ENCODE measurements at regions not wholly inside any gene's neighbourhood (a gene's known extent, or its start where the extent isn't known, plus 50 kb on each side); places are given as distances from the start of the nearest gene placed in this dataset.
"Not testable (repeated sequence)": the region's sequence is repeated elsewhere in the genome, so short reads cannot be mapped to it uniquely, and the experiment has no call there.

GRCh38 chrX:73943693-73944562 lies 91.4 kb upstream of the XIST start:
- intact Hi-C loops (cut with DNase I, micrococcal nuclease): loop anchor here (2.0 to 10.0 kb wide), 5 partner anchors 33 to 1759 kb away; partner anchors contain the start of genes PIN4 (in 1 of the 2) and UPRT (in 1 of the 2)
- Histone ChIP-seq H3K27me3 (ENCODE audit: control insufficient read depth in 1 of 2, insufficient read depth in 2 of 2, low read length in 2 of 2) (no peaks in the 10 kb centered on the region), H3K27ac (ENCODE audit: low read depth in 1 of 2, low read length in 2 of 2) (peak overlapping the region; percentile 64 to 78), H3K4me3 (ENCODE audit: low read length) (peak overlapping the region; percentile 81), H3K4me1 (ENCODE audit: insufficient read depth, low read length) (peaks cover 10% of the 10 kb centered on the region), H3K9me3 (ENCODE audit: control insufficient read depth in 1 of 2, insufficient read depth in 1 of 2, low read length in 2 of 2) (no peaks in the 10 kb centered on the region), H3K36me3 (ENCODE audit: insufficient read depth, low read length) (peaks cover 6% of the 10 kb centered on the region)
- Mint-ChIP-seq H3K9me3 (no peaks in the 10 kb centered on the region), H3K36me3 (ENCODE audit: low read depth) (peaks cover 33% of the 10 kb centered on the region), H3K4me3 (peak overlapping the region; percentile 88), H3K4me1 (ENCODE audit: low read depth) (peaks cover 29% of the 10 kb centered on the region), H3K27me3 (no peaks in the 10 kb centered on the region), H3K27ac (peak overlapping the region; percentile 96)
- POLR2A ChIA-PET: interaction anchor here (0.7 to 1.1 kb wide), 5 partner anchors 26 to 729 kb away, joined by 3 to 7 read pairs (median 4); partner anchors contain the start of gene NAP1L2
- no peak for TF ChIP-seq CTCF (IDR thresholded peaks at IDR 0.05)
- ATAC-seq (ENCODE audit: poor library complexity) (peak; percentile 99), DNase-seq (peak; percentile 70 to 91 (median 84))
- CTCF ChIA-PET: interaction anchor here (0.7 to 1.5 kb wide), 5 partner anchors 14 to 1667 kb away, joined by 3 to 4 read pairs (median 4); partner anchors contain the start of gene RPS4X

- peaks cover 15% of the 10 kb centered on the region for H3K36me3 Mint-ChIP-seq (ENCODE audit: low read depth)
- H3K27me3 Mint-ChIP-seq: no peaks in the 10 kb centered on the region
- intact Hi-C loops (cut with DNase I, micrococcal nuclease): loop anchor here in 1 of 2 experiments (5.0 to 10.0 kb wide), 4 partner anchors 36 to 1756 kb away; partner anchors contain the start of genes PIN4 and UPRT
- CTCF ChIA-PET: no interaction called here
- no peak overlapping the region for H3K4me3 ChIP-seq (ENCODE audit: low read length)
- H3K27me3 ChIP-seq (ENCODE audit: control insufficient read depth in 1 of 2, insufficient read depth in 2 of 2, low read length in 2 of 2): no peaks in the 10 kb centered on the region
- peaks cover 24% of the 10 kb centered on the region for H3K4me1 Mint-ChIP-seq (ENCODE audit: low read depth)
- H3K4me1 ChIP-seq (ENCODE audit: insufficient read depth, low read length): peaks cover 7% of the 10 kb centered on the region
- no peak for TF ChIP-seq CTCF (IDR thresholded peaks at IDR 0.05)
- no peaks in the 10 kb centered on the region for H3K9me3 ChIP-seq (ENCODE audit: control insufficient read depth in 1 of 2, insufficient read depth in 1 of 2, low read length in 2 of 2)
- no peak overlapping the region for H3K27ac ChIP-seq (ENCODE audit: low read depth in 1 of 2, low read length in 2 of 2)
- H3K9me3 Mint-ChIP-seq: no peaks in the 10 kb centered on the region
- no peak for DNase-seq
- POLR2A ChIA-PET: no interaction called here
- no peak overlapping the region for H3K4me3 Mint-ChIP-seq
- no peak overlapping the region for H3K27ac Mint-ChIP-seq
- ATAC-seq (ENCODE audit: poor library complexity): no peak
- H3K36me3 ChIP-seq (ENCODE audit: insufficient read depth, low read length): no peaks in the 10 kb centered on the region
These were observed 88.5 kb upstream of the XIST start for GRCh38 chrX:73940893-73941470.

DNA sequence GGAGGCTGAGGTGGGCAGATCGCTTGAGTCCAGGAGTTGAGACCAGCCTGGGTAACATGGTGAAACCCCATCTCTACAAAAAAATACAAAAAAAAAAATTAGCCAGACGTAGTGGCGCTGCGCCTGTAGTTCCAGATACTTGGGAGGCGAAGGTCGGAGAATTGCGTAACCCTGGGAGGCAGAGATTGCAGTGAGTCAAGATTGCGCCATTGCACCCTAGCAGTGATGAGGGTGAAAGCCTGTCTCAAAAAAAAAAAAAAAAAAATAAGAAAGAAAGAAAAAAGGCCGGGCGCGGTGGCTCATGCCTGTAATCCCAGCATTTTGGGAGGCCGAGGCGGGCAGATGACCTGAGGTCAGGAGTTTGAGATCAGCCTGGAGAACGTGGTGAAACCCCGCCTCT lies 85.3 kb upstream of the XIST start:
- H3K4me1 ChIP-seq (ENCODE audit: insufficient read depth, low read length); H3K9me3 ChIP-seq (ENCODE audit: control insufficient read depth in 1 of 2, insufficient read depth in 1 of 2, low read length in 2 of 2); H3K4me3 Mint-ChIP-seq; H3K9me3 Mint-ChIP-seq; POLR2A ChIA-PET; H3K4me3 ChIP-seq (ENCODE audit: low read length); H3K27me3 ChIP-seq (ENCODE audit: control insufficient read depth in 1 of 2, insufficient read depth in 2 of 2, low read length in 2 of 2); H3K27ac Mint-ChIP-seq; CTCF ChIA-PET; ATAC-seq (ENCODE audit: poor library complexity); H3K27me3 Mint-ChIP-seq; H3K4me1 Mint-ChIP-seq (ENCODE audit: low read depth); H3K36me3 ChIP-seq (ENCODE audit: insufficient read depth, low read length); H3K36me3 Mint-ChIP-seq (ENCODE audit: low read depth); H3K27ac ChIP-seq (ENCODE audit: low read depth in 1 of 2, low read length in 2 of 2); intact Hi-C loops (cut with DNase I, micrococcal nuclease): not testable (repeated sequence)
- DNase-seq: peak in 2 of 14 experiments; percentile 24 to 31
